ENCODE measurements at regions not wholly inside any gene's neighbourhood (a gene's known extent, or its start where the extent isn't known, plus 50 kb on each side); places are given as distances from the start of the nearest gene placed in this dataset.

- no peak for ATAC-seq
These were observed 595.0 kb upstream of the UBE2E2 start for GRCh38 chr3:22608093-22608492.

GRCh38 chr3:22608721-22609120 is 594.4 kb upstream of the UBE2E2 start:
- Histone ChIP-seq H2AFZ (ENCODE audit: low read length) (0 out of 2 replicates have a peak overlapping the region, but pooled peaks have one; percentile 36), H3K9ac (ENCODE audit: low read length) (no peak overlapping the region), H4K20me1 (ENCODE audit: low read length) (no peaks in the 10 kb centered on the region), H3K27me3 (ENCODE audit: low read length) (no peaks in the 10 kb centered on the region), H3K9me2 (replicated peaks; ENCODE audit: low read length) (no peaks in the 10 kb centered on the region), H3K4me3 (ENCODE audit: low read length) (no peak overlapping the region), H3K4me1 (ENCODE audit: insufficient read depth, low read length) (peaks cover 27% of the 10 kb centered on the region), H3K9me3 (ENCODE audit: low read length) (no peaks in the 10 kb centered on the region), H3K79me2 (ENCODE audit: low read length) (no peaks in the 10 kb centered on the region), H3K36me3 (ENCODE audit: low read depth, low read length) (no peaks in the 10 kb centered on the region), H3F3A (ENCODE audit: low read length, unreplicated experiment) (no peaks in the 10 kb centered on the region), H3K4me2 (ENCODE audit: low read length) (peak overlapping the region; percentile 12; the same call in 1 of the 2 replicates), H3K27ac (ENCODE audit: low read length) (peak overlapping the region; percentile 35)
- TSS peak; percentile 24 for BruUV-seq (replicated peaks)
- no peak for DNase-seq
- POLR2A ChIA-PET (ENCODE audit: unreplicated experiment) = no interaction called here
- CTCF ChIA-PET = no interaction called here
- intact Hi-C loops (cut with micrococcal nuclease) = loop anchor here (1.0 kb wide), 1 partner anchor 13 kb away; no protein-coding TSS in a partner anchor
- no peak; the same call in 1 of the 2 replicates for ATAC-seq
- TF ChIP-seq EZH2 (IDR thresholded peaks at IDR 0.05; ENCODE audit: low read length, unreplicated experiment) = no peak
- no peak for TF ChIP-seq EZH2phosphoT487 (IDR thresholded peaks at IDR 0.05; ENCODE audit: borderline replicate concordance, low read length)
- TF ChIP-seq, protein P1, sequence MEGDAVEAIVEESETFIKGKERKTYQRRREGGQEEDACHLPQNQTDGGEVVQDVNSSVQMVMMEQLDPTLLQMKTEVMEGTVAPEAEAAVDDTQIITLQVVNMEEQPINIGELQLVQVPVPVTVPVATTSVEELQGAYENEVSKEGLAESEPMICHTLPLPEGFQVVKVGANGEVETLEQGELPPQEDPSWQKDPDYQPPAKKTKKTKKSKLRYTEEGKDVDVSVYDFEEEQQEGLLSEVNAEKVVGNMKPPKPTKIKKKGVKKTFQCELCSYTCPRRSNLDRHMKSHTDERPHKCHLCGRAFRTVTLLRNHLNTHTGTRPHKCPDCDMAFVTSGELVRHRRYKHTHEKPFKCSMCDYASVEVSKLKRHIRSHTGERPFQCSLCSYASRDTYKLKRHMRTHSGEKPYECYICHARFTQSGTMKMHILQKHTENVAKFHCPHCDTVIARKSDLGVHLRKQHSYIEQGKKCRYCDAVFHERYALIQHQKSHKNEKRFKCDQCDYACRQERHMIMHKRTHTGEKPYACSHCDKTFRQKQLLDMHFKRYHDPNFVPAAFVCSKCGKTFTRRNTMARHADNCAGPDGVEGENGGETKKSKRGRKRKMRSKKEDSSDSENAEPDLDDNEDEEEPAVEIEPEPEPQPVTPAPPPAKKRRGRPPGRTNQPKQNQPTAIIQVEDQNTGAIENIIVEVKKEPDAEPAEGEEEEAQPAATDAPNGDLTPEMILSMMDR (conservative IDR thresholded peaks at IDR 0.05; ENCODE audit: low read depth, low read length) = no peak

More at GRCh38 chr3:22608093-22608492, 595.0 kb upstream of the UBE2E2 start:
- BruUV-seq (replicated peaks) = no TSS peak
- ChIA-PET POLR2A (ENCODE audit: unreplicated experiment) (no interaction called here), CTCF (interaction anchor here (0.7 kb wide), 1 partner anchor 44 kb away, joined by 25 read pairs; no protein-coding TSS in a partner anchor)
- Histone ChIP-seq H3K79me2 (ENCODE audit: low read length) (no peaks in the 10 kb centered on the region), H3F3A (ENCODE audit: low read length, unreplicated experiment) (no peaks in the 10 kb centered on the region), H3K27ac (ENCODE audit: low read length) (no peak overlapping the region), H3K4me2 (ENCODE audit: low read length) (peak overlapping the region; percentile 12; the same call in 1 of the 2 replicates), H4K20me1 (ENCODE audit: low read length) (no peaks in the 10 kb centered on the region), H3K4me1 (ENCODE audit: insufficient read depth, low read length) (peaks cover 27% of the 10 kb centered on the region), H3K9me2 (replicated peaks; ENCODE audit: low read length) (no peaks in the 10 kb centered on the region), H3K36me3 (ENCODE audit: low read depth, low read length) (no peaks in the 10 kb centered on the region), H3K9ac (ENCODE audit: low read length) (no peak overlapping the region), H2AFZ (ENCODE audit: low read length) (no peak overlapping the region), H3K4me3 (ENCODE audit: low read length) (no peak overlapping the region), H3K9me3 (ENCODE audit: low read length) (no peaks in the 10 kb centered on the region), H3K27me3 (ENCODE audit: low read length) (no peaks in the 10 kb centered on the region)
- TF ChIP-seq EZH2 (IDR thresholded peaks at IDR 0.05; ENCODE audit: low read length, unreplicated experiment) (no peak), EZH2phosphoT487 (IDR thresholded peaks at IDR 0.05; ENCODE audit: borderline replicate concordance, low read length) (no peak)
- TF ChIP-seq, protein P1 (conservative IDR thresholded peaks at IDR 0.05; ENCODE audit: low read depth, low read length) = no peak
- no peak for DNase-seq
- intact Hi-C loops (cut with micrococcal nuclease) = no loop called here

DNA sequence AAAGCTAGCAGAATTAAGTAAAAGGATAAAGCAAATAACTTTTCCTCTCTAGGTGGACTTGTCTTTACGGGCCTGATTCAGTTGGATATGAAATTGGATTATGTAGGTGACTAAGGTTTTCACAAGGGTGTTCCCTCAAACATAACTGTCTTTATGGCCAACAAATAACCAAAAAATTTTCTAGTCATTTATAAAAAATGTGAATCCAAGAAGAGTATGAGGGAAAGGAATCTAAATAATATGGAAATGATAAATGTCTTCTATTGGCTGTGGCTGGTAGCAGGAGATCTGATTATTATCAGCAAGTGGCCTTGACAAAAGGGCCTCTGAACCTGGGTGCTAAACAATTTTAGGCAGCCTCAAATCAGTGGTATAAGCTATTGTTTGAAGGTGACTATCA is 594.0 kb upstream of the UBE2E2 start:
- Histone ChIP-seq H3K27me3 (ENCODE audit: low read length) (no peaks in the 10 kb centered on the region), H4K20me1 (ENCODE audit: low read length) (no peaks in the 10 kb centered on the region), H3K9ac (ENCODE audit: low read length) (no peak overlapping the region), H3K4me2 (ENCODE audit: low read length) (peak overlapping the region; percentile 12; the same call in 1 of the 2 replicates), H3K27ac (ENCODE audit: low read length) (peak overlapping the region; percentile 35), H3K9me3 (ENCODE audit: low read length) (no peaks in the 10 kb centered on the region), H3K4me3 (ENCODE audit: low read length) (no peak overlapping the region), H3K4me1 (ENCODE audit: insufficient read depth, low read length) (peaks cover 27% of the 10 kb centered on the region), H2AFZ (ENCODE audit: low read length) (0 out of 2 replicates have a peak overlapping the region, but pooled peaks have one; percentile 36), H3K36me3 (ENCODE audit: low read depth, low read length) (no peaks in the 10 kb centered on the region), H3K79me2 (ENCODE audit: low read length) (no peaks in the 10 kb centered on the region), H3F3A (ENCODE audit: low read length, unreplicated experiment) (no peaks in the 10 kb centered on the region), H3K9me2 (replicated peaks; ENCODE audit: low read length) (no peaks in the 10 kb centered on the region)
- no TSS peak for BruUV-seq (replicated peaks)
- intact Hi-C loops (cut with micrococcal nuclease) = loop anchor here (1.0 kb wide), 1 partner anchor 14 kb away; no protein-coding TSS in a partner anchor
- CTCF ChIA-PET = no interaction called here
- DNase-seq (peak; percentile 65), ATAC-seq (peak; percentile 86)
- TF ChIP-seq EZH2phosphoT487 (IDR thresholded peaks at IDR 0.05; ENCODE audit: borderline replicate concordance, low read length) = no peak
- TF ChIP-seq, protein P1 (conservative IDR thresholded peaks at IDR 0.05; ENCODE audit: low read depth, low read length) = no peak
- POLR2A ChIA-PET (ENCODE audit: unreplicated experiment) = no interaction called here
